Sigmoid colon (tissue), 6 donors: ENCODE measurements at regions not wholly inside any gene's neighbourhood (a gene's known extent, or its start where the extent isn't known, plus 50 kb on each side); places are given as distances from the start of the nearest gene placed in this dataset.

Experiments used
- DNase-seq: peaks from one replicate; pipeline ENCODE4 v3.0.0-alpha.2; 2019
- H3K27ac ChIP-seq, 4 donors: fragments of 200-600 bp; sonication (generic); one replicate each; pipeline ENCODE4 v1.5.1; 2016 to 2019; ENCODE audit warnings: mild to moderate bottlenecking in 1 of 4
- H3K27me3 ChIP-seq, 3 donors: fragments of 200-600 bp; sonication (generic); one replicate each; pipeline ENCODE4 v1.5.1; 2019; ENCODE audit warnings: mild to moderate bottlenecking in 1 of 3
- H3K36me3 ChIP-seq, 4 donors: fragments of 200-600 bp; sonication (generic); one replicate each; pipeline ENCODE4 v1.5.1; 2016 to 2019
- H3K4me1 ChIP-seq, 4 donors: fragments of 200-600 bp; sonication (generic); one replicate each; pipeline ENCODE4 v1.5.1; 2017 to 2019
- H3K4me3 ChIP-seq, 4 donors: fragments of 200-600 bp; sonication (generic); one replicate each; pipeline ENCODE4 v1.5.1; 2017 to 2019; ENCODE audit warnings: mild to moderate bottlenecking in 2 of 4, moderate library complexity in 1 of 4
- H3K9me3 ChIP-seq, 4 donors: fragments of 200-600 bp in 3 of 4; sonication (generic) in 3 of 4; one replicate each; pipeline versions ENCODE4 v1.5.1 to v1.6.1; 2013 to 2019
- CTCF ChIP-seq, 4 experiments: fragments of 450-650 bp in 3 of 4; fragments of 200-600 bp in 1 of 4; IDR thresholded peaks; one replicate each; pipeline ENCODE4 v1.5.1; 2016 to 2019; ENCODE audit warnings: antibody characterized with exemption in 4 of 4, mild to moderate bottlenecking in 3 of 4, moderate library complexity in 2 of 4
- EP300 ChIP-seq, 4 donors: sonication (generic); formaldehyde crosslinking; IDR thresholded peaks; one replicate each; pipeline ENCODE4 v1.6.1; 2017; ENCODE audit warnings: antibody characterized with exemption in 4 of 4
- POLR2A ChIP-seq, 2 donors: fragments of 450-650 bp; IDR thresholded peaks; one replicate each; pipeline ENCODE4 v1.6.1; 2016; ENCODE audit warnings: antibody characterized with exemption in 2 of 2, mild to moderate bottlenecking in 2 of 2, moderate library complexity in 2 of 2
- POLR2AphosphoS5 ChIP-seq, 4 donors: sonication (generic); formaldehyde crosslinking; IDR thresholded peaks; one replicate each; pipeline ENCODE4 v1.6.1; 2017; ENCODE audit warnings: antibody characterized with exemption in 4 of 4
- WGBS, 2 donors: extraction: QIAGEN DNeasy Blood & Tissue Kit; methylation state at CpG; one replicate each; pipeline ENCODE4 v1.1.7; 2013; 5-methylcytosine and 5-hydroxymethylcytosine counted together
- intact Hi-C: fragments of 100-400 bp; cut with DNase I; formaldehyde crosslinking; loops from one replicate; pipeline ENCODE4 v1.15.1; 2023
- donor health status: healthy with polysubstance abuse.
- donor health status: healthy.

GRCh38 chr3:26264708-26265107, 357.9 kb upstream of the LRRC3B start:
- TF ChIP-seq EP300 (IDR thresholded peaks at IDR 0.05), result no peak
- TF ChIP-seq CTCF (IDR thresholded peaks at IDR 0.05), result no peak
- TF ChIP-seq POLR2AphosphoS5 (IDR thresholded peaks at IDR 0.05), result no peak
- no peak for TF ChIP-seq POLR2A (IDR thresholded peaks at IDR 0.05)
- Histone ChIP-seq H3K27ac (no peak overlapping the region), H3K4me3 (no peak overlapping the region), H3K9me3 (no peaks in the 10 kb centered on the region), H3K27me3 (no peaks in the 10 kb centered on the region), H3K36me3 (no peaks in the 10 kb centered on the region), H3K4me1 (peaks cover 0 to 8% (median 7%) of the 10 kb centered on the region in 4 donors)
- no peak for DNase-seq
- 66 to 77% methylated on average over 4 of the region's 4 CpGs for WGBS, 2 donors
- intact Hi-C loops, result no loop called here

DNA sequence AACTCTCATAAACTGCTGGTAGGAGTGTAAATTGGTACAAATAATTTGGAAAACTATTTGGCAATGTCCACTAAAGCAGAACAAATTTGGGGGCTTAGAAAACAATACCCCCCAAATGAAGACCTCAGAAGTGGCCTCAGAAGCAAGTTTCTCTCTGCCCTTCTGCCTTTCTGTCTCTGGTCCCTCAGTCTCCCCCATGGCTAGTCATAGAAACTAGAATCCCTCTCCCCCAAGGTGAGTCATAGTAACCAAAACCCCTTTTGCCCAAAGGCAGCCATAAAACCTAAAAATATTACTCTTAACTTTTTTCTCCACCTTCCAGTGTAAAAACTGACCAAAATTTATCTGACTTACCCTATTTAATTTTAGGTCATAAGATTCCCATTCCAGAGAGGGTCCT, 350.7 kb upstream of the LRRC3B start:
- no peaks in the 10 kb centered on the region for H3K36me3 ChIP-seq
- H3K27me3 ChIP-seq, result no peaks in the 10 kb centered on the region
- H3K4me1 ChIP-seq, result peaks cover 0 to 4% (median 0%) of the 10 kb centered on the region in 4 donors
- no peak overlapping the region for H3K27ac ChIP-seq
- no peak for TF ChIP-seq CTCF (IDR thresholded peaks at IDR 0.05)
- no peak for TF ChIP-seq EP300 (IDR thresholded peaks at IDR 0.05)
- TF ChIP-seq POLR2AphosphoS5 (IDR thresholded peaks at IDR 0.05), result no peak
- no peak for TF ChIP-seq POLR2A (IDR thresholded peaks at IDR 0.05)
- DNase-seq, result no peak
- H3K4me3 ChIP-seq, result no peak overlapping the region
- H3K9me3 ChIP-seq, result no peaks in the 10 kb centered on the region
- intact Hi-C loops, result no loop called here

DNA sequence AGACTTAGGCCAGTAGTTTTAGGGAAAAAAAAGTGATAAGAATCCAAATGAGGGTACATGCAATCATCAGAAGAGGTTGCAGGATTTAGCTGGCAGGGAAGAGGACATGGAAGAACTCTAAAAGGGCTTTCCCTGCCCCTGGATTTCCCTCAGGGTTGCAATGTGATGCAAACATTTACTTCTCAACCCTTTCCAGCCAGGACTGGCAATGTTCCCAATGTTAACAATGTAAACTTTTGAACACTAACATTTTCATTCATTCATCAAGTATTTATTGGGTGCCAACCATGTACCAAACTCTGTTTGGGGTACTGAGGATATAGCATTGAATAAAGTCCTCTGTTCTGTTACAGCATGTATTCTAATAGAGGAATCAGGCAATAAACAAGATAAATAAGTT, 349.4 kb upstream of the LRRC3B start:
- H3K9me3 ChIP-seq, result no peaks in the 10 kb centered on the region
- DNase-seq, result no peak
- peaks cover 0 to 4% (median 0%) of the 10 kb centered on the region in 4 donors for H3K4me1 ChIP-seq
- H3K27me3 ChIP-seq, result no peaks in the 10 kb centered on the region
- no peak overlapping the region for H3K4me3 ChIP-seq
- no peak overlapping the region for H3K27ac ChIP-seq
- intact Hi-C loops, result no loop called here
- TF ChIP-seq POLR2AphosphoS5 (IDR thresholded peaks at IDR 0.05) (no peak), CTCF (IDR thresholded peaks at IDR 0.05) (no peak), EP300 (IDR thresholded peaks at IDR 0.05) (no peak), POLR2A (IDR thresholded peaks at IDR 0.05) (no peak)
- no peaks in the 10 kb centered on the region for H3K36me3 ChIP-seq

GRCh38 chr3:26279091-26279490, 343.5 kb upstream of the LRRC3B start:
- H3K9me3 ChIP-seq, result peaks cover 0 to 7% (median 2%) of the 10 kb centered on the region in 4 donors
- peaks cover 0 to 16% (median 0%) of the 10 kb centered on the region in 4 donors for H3K4me1 ChIP-seq
- no peak for TF ChIP-seq POLR2AphosphoS5 (IDR thresholded peaks at IDR 0.05)
- no peak for TF ChIP-seq CTCF (IDR thresholded peaks at IDR 0.05)
- TF ChIP-seq POLR2A (IDR thresholded peaks at IDR 0.05), result no peak
- TF ChIP-seq EP300 (IDR thresholded peaks at IDR 0.05), result no peak
- DNase-seq, result no peak
- no peaks in the 10 kb centered on the region for H3K27me3 ChIP-seq
- no peak overlapping the region for H3K27ac ChIP-seq
- intact Hi-C loops, result no loop called here
- H3K36me3 ChIP-seq, result no peaks in the 10 kb centered on the region
- H3K4me3 ChIP-seq, result no peak overlapping the region
- WGBS, 2 donors, result 62 to 75% methylated on average over 1 of the region's 1 CpG

DNA sequence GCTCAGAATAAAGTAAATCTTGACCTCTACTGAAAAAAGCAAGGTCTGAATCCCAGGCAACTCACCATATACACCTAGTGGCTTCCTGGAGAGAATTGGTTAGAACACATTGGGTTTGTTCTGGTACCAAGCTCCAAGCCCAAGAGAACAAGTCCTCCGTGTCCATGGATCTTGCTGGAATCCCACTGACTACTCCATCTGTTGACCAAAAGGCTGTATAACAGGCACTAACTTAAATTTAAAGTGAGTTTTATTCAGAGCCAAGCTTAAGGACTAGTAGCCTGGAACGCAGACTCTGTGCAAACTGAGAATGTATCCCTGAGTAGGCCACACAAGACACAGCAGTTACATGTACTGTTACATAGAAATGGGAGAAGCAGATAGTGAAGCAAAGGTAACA, 342.1 kb upstream of the LRRC3B start:
- Histone ChIP-seq H3K9me3 (peaks cover 3 to 17% (median 8%) of the 10 kb centered on the region in 4 donors), H3K4me1 (peaks cover 0 to 16% (median 0%) of the 10 kb centered on the region in 4 donors), H3K27ac (no peak overlapping the region), H3K36me3 (no peaks in the 10 kb centered on the region), H3K4me3 (no peak overlapping the region), H3K27me3 (no peaks in the 10 kb centered on the region)
- no peak for DNase-seq
- 73 to 80% methylated on average over 2 of the region's 2 CpGs for WGBS, 2 donors
- TF ChIP-seq POLR2AphosphoS5 (IDR thresholded peaks at IDR 0.05) (no peak), POLR2A (IDR thresholded peaks at IDR 0.05) (no peak), CTCF (IDR thresholded peaks at IDR 0.05) (no peak), EP300 (IDR thresholded peaks at IDR 0.05) (no peak)
- intact Hi-C loops, result no loop called here
